ENCODE measurements at regions not wholly inside any gene's neighbourhood (a gene's known extent, or its start where the extent isn't known, plus 50 kb on each side); places are given as distances from the start of the nearest gene placed in this dataset.

DNA sequence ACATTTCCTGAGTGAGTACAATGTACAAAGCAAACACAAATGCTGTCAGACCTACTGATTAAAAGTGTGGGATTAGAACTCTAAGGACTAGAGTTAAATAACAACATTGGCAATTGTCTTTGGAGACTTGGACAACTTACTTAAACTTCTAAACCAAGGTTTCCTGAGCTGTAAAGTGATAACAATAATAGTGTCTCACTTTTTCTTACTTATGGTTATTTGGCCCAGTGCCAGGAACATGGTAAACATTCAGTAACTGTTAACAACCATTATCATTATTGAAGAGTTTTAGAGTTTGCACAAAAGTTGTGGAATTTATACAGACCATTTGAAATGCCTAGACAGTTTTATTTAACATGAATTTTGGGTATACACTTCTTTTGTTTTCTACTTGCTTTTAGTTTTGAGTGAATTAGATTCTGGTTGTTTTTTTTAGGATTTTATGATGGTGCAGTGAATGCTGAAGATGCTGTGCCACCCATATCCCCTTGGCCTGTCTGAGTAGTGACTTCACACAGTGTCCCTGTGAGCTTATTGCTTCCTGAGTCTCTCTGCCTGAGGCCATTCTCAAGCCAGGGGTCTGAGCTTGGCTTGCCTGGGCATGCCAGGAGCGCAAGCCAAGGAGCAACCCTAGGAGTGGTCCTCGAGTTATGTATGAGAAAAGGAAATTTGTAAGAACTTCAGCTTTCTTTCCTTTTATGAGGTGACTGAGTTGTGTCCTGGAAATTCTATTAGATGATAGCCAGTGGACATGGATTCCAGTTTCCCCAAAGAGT, 932.8 kb downstream of the TTLL7 start:
- TF ChIP-seq, protein P1, sequence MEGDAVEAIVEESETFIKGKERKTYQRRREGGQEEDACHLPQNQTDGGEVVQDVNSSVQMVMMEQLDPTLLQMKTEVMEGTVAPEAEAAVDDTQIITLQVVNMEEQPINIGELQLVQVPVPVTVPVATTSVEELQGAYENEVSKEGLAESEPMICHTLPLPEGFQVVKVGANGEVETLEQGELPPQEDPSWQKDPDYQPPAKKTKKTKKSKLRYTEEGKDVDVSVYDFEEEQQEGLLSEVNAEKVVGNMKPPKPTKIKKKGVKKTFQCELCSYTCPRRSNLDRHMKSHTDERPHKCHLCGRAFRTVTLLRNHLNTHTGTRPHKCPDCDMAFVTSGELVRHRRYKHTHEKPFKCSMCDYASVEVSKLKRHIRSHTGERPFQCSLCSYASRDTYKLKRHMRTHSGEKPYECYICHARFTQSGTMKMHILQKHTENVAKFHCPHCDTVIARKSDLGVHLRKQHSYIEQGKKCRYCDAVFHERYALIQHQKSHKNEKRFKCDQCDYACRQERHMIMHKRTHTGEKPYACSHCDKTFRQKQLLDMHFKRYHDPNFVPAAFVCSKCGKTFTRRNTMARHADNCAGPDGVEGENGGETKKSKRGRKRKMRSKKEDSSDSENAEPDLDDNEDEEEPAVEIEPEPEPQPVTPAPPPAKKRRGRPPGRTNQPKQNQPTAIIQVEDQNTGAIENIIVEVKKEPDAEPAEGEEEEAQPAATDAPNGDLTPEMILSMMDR (IDR thresholded peaks at IDR 0.05): no peak
- Histone ChIP-seq H3K4me3 (no peak overlapping the region), H3K27ac (no peak overlapping the region), H3K36me3 (no peaks in the 10 kb centered on the region), H3K4me1 (no peaks in the 10 kb centered on the region), H3K27me3 (no peaks in the 10 kb centered on the region), H3K9me3 (no peaks in the 10 kb centered on the region)
- ATAC-seq: no peak
- DNase-seq: no peak
- intact Hi-C loops (cut with DNase I): no loop called here
- WGBS, 2 donors: 92 to 94% methylated on average over 2 of the region's 2 CpGs
- no peak for FAIRE-seq

DNA sequence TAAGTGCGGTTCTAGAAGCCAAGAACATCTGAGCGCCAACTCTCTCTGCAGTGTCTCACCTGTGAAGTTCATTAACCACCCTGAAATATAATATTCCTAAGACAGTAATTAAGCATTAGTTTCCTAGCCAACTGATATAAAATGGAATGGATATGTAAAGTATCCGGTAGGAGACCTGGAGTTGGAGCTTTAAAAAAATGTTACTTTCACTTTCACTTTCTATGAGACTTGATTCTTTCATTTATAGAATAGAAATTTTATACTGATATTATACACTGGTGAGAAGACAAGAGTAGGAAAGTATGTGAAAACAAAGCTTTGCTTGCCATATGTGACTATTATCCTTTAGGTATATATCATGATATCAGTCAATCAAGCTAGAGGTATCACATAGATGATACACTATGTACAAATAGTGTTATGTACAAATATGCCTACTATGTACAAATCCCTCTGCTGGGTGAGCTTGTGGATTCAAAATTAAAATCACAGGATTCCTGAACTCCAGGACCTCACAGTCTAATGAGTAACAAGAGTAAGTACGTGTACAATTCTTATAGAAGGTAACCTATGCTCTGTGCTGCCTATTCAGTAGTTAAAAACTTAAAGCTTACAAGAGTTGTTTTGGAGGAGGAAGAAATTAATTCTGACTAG, 934.2 kb downstream of the TTLL7 start:
- ATAC-seq (no peak), FAIRE-seq (no peak), DNase-seq (no peak)
- WGBS, 2 donors: 93% methylated on average over 4 of the region's 4 CpGs
- Histone ChIP-seq H3K27me3 (no peaks in the 10 kb centered on the region), H3K4me3 (no peak overlapping the region), H3K36me3 (no peaks in the 10 kb centered on the region), H3K27ac (no peak overlapping the region), H3K9me3 (no peaks in the 10 kb centered on the region), H3K4me1 (no peaks in the 10 kb centered on the region)
- intact Hi-C loops (cut with DNase I): no loop called here
- TF ChIP-seq, protein P1 (IDR thresholded peaks at IDR 0.05): no peak

DNA sequence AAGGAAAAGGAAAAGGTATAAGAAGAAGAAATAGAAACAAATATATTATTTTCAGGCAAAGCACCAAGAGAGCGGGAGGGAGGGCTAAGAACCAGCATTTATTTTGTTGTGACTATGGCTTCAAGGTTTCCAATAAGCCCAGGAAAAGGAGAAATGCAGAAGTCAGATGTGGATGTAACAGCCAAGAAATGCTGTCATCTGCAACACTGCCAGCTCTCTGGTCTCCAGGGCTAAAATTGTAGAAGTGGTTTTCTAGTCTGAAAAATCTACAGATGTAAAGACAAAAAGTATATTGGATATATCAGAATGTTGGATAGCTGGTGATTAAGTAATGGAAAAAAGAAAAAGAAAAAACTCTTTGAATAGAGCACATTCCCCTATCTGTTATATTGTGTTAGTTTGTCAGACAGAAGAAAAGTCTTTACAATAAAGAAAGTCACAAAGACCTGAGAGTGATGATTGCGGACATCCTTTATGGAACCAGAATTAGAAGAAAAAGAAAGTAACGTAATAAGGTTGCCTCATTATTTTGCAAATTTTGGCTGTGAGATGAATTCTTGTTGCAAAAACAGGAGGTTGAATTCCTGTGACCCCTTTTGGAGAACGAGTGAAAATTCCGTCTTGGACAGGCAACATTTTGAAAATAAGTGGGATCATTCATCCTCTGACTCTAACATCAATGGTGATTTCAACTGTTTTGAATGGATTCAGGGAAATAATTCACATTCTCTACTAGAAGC, 938.1 kb downstream of the TTLL7 start:
- WGBS, 2 donors: 86 to 93% methylated on average over 5 of the region's 5 CpGs
- no peak for FAIRE-seq

DNA sequence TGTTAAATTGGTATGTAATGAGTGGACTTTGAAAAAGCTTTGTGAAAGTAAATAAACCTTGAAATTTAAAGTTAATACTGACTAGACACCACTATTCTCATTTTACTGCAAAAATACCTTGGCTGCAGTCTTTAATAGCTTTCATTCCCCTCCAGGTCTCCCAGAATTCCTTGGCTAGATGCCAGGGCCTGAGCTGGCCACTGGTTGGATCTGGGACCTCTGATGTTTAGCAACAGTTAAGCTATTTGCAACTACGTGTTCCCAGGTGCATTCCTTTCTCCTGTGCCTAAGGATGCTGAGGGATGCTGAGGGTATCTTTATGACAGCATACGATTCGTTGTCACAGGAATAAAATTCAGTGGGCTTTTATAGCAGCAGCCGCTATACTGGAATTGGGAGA, 938.7 kb downstream of the TTLL7 start:
- WGBS, 2 donors: 75 to 85% methylated on average over 4 of the region's 4 CpGs
- H3K27me3 ChIP-seq: no peaks in the 10 kb centered on the region
- intact Hi-C loops (cut with DNase I): no loop called here
- FAIRE-seq (no peak), ATAC-seq (no peak), DNase-seq (no peak)
- no peaks in the 10 kb centered on the region for H3K9me3 ChIP-seq
- H3K27ac ChIP-seq: no peak overlapping the region
- no peaks in the 10 kb centered on the region for H3K4me1 ChIP-seq
- H3K36me3 ChIP-seq: no peaks in the 10 kb centered on the region
- TF ChIP-seq, protein P1 (IDR thresholded peaks at IDR 0.05): no peak
- no peak overlapping the region for H3K4me3 ChIP-seq

More for the DNA sequence above, 938.1 kb downstream of the TTLL7 start:
- TF ChIP-seq, protein P1 (IDR thresholded peaks at IDR 0.05): no peak
- Histone ChIP-seq H3K4me3 (no peak overlapping the region), H3K9me3 (no peaks in the 10 kb centered on the region), H3K4me1 (no peaks in the 10 kb centered on the region), H3K27ac (no peak overlapping the region), H3K36me3 (no peaks in the 10 kb centered on the region), H3K27me3 (no peaks in the 10 kb centered on the region)
- no peak for ATAC-seq
- DNase-seq: no peak
- intact Hi-C loops (cut with DNase I): no loop called here

All from pancreas (tissue), 10 donors.